ENCODE measurements at regions not wholly inside any gene's neighbourhood (a gene's known extent, or its start where the extent isn't known, plus 50 kb on each side); places are given as distances from the start of the nearest gene placed in this dataset.
"Not testable (repeated sequence)": the region's sequence is repeated elsewhere in the genome, so short reads cannot be mapped to it uniquely, and the experiment has no call there.

DNA sequence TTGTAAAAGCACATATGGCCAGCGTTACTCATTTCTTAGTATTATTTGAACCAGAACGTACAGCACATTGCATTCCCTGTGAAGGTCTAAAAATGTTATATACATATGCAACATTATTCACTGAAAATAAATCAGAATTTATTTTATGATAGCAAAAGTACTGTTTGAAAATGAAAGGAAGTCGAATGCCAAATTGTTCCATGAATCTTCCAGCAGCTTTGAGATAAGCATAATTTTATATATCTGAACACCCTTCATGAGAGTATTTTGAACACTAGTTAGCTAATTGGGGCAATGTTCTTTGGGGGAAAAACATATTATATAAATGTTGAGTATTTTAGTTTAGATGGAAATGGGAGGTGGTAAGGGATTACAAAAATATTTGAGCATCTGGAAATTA, 300.7 kb upstream of the SYT1 start:
- no peaks in the 10 kb centered on the region for H3K9me3 ChIP-seq (ENCODE audit: control insufficient read depth, low read length)
- no peak overlapping the region for H3K27ac ChIP-seq (ENCODE audit: insufficient read depth, low read depth, low read length, poor library complexity, severe bottlenecking)
- 83 to 92% methylated on average over 2 of the region's 3 CpGs for WGBS, 2 experiments
- H3K27me3 ChIP-seq (ENCODE audit: control insufficient read depth, insufficient read depth, low read length, poor library complexity, severe bottlenecking), result no peaks in the 10 kb centered on the region
- no peaks in the 10 kb centered on the region for H3K36me3 ChIP-seq (ENCODE audit: control insufficient read depth, insufficient read depth, low read length)
- H3K4me1 ChIP-seq (ENCODE audit: control insufficient read depth, insufficient read depth, low read length), result no peaks in the 10 kb centered on the region
- no peak overlapping the region for H3K4me3 ChIP-seq (ENCODE audit: insufficient read depth, low read depth, low read length)

DNA sequence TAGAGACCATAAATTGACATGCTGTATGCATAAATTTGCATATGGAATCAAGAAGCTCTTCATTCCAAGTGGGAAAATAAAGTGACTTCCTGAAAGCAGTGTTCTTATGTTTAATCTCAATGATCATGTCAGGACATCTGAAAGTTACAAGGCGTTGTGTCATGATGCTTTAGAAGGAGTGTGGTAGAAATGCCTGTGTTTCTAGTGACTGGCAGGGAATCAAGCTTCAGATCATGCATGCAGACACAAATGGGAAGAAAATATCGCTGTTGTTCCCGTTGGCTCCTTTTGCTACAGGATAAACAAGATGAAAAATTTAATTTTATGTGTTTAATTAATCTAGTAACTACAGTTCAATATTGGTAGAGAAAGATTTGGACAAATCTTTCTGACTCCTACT, 298.1 kb upstream of the SYT1 start:
- no peak overlapping the region for H3K4me3 ChIP-seq (ENCODE audit: insufficient read depth, low read depth, low read length)
- no peaks in the 10 kb centered on the region for H3K36me3 ChIP-seq (ENCODE audit: control insufficient read depth, insufficient read depth, low read length)
- no peak overlapping the region for H3K27ac ChIP-seq (ENCODE audit: insufficient read depth, low read depth, low read length, poor library complexity, severe bottlenecking)
- 81 to 99% methylated on average over 2 to 3 of the region's 3 CpGs for WGBS, 2 experiments
- no peaks in the 10 kb centered on the region for H3K4me1 ChIP-seq (ENCODE audit: control insufficient read depth, insufficient read depth, low read length)
- no peaks in the 10 kb centered on the region for H3K27me3 ChIP-seq (ENCODE audit: control insufficient read depth, insufficient read depth, low read length, poor library complexity, severe bottlenecking)
- H3K9me3 ChIP-seq (ENCODE audit: control insufficient read depth, low read length), result no peaks in the 10 kb centered on the region

DNA sequence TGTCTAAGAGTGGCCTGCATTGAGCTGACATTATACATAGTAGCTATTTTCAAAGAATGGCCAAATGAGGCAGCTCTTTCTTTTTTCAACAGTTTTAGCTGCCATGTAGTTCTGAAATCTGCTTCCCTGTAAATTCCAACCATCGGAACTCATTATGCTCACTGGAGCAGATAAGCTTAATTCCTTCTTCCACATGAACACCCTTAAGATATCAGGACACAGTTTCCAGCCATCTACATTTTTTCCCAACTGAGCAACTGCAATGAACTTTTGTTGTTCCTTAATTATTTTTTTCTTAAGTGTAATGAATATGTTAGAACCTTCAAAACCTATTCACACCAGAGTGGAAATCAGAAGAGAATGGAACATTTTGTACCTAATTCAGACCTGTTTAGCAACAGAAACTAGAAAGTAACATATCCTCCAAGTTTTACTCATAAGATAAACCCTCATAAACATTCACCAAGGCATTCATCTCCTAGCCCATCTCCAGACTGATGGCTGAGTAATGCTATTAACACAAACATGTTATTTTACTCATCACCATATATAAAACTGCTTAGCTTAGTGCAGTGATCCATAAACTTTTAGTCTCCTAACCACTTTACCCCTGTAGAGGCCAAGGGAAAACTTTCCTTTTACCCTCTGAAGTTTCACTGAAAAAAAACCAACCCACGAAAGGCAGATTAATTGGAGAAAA, 296.1 kb upstream of the SYT1 start:
- Histone ChIP-seq H3K27me3 (ENCODE audit: control insufficient read depth, insufficient read depth, low read length, poor library complexity, severe bottlenecking) (no peaks in the 10 kb centered on the region), H3K4me3 (ENCODE audit: insufficient read depth, low read depth, low read length) (no peak overlapping the region), H3K9me3 (ENCODE audit: control insufficient read depth, low read length) (no peaks in the 10 kb centered on the region), H3K4me1 (ENCODE audit: control insufficient read depth, insufficient read depth, low read length) (no peaks in the 10 kb centered on the region), H3K27ac (ENCODE audit: insufficient read depth, low read depth, low read length, poor library complexity, severe bottlenecking) (no peak overlapping the region), H3K36me3 (ENCODE audit: control insufficient read depth, insufficient read depth, low read length) (no peaks in the 10 kb centered on the region)
- WGBS, 2 experiments, result 80 to 96% methylated on average over 2 of the region's 2 CpGs

DNA sequence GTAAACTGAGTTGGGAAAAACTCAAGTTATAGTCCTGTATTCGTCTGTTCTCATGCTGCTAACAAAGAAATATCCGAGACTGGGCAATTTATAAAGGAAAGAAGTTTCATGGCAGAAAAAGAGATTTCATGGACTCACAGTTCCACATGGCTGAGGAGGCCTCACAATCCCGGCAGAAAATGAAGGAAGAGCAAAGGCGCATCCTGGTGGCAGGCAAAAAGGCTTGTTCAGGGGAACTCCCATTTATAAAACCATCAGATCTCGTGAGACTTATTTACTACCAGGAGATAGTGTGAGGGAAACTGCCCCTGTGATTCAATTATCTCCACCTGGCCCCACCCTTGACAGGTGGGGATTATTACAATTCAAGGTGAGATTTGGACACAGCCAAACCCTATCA, 292.6 kb upstream of the SYT1 start:
- no peaks in the 10 kb centered on the region for H3K9me3 ChIP-seq (ENCODE audit: control insufficient read depth, low read length)
- no peaks in the 10 kb centered on the region for H3K4me1 ChIP-seq (ENCODE audit: control insufficient read depth, insufficient read depth, low read length)
- H3K27ac ChIP-seq (ENCODE audit: insufficient read depth, low read depth, low read length, poor library complexity, severe bottlenecking), result no peak overlapping the region
- H3K4me3 ChIP-seq (ENCODE audit: insufficient read depth, low read depth, low read length), result no peak overlapping the region
- H3K27me3 ChIP-seq (ENCODE audit: control insufficient read depth, insufficient read depth, low read length, poor library complexity, severe bottlenecking), result no peaks in the 10 kb centered on the region
- WGBS, 2 experiments, result 81 to 83% methylated on average over 5 of the region's 5 CpGs
- no peaks in the 10 kb centered on the region for H3K36me3 ChIP-seq (ENCODE audit: control insufficient read depth, insufficient read depth, low read length)

DNA sequence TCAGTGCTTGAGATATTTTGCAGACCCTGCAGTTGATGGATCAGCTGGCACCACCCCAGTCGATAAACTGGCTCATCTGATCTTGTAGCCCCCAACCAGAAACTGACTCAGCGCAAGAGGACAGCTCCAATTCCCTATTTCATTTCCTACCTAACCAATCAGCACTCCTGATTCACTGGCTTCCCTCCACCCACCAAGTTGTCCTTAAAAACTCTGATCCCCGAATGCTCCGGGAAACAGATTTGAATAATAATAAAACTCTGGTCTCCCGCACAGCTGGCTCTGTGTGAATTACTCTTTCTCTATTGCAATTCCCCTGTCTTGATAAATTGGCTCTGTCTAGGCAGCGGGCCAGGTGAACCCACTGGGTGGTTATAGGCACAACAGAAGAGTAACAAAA, 289.4 kb upstream of the SYT1 start:
- H3K4me1 ChIP-seq (ENCODE audit: control insufficient read depth, insufficient read depth, low read length), result not testable (repeated sequence)
- 72 to 82% methylated on average over 5 to 6 of the region's 6 CpGs for WGBS, 2 experiments

DNA sequence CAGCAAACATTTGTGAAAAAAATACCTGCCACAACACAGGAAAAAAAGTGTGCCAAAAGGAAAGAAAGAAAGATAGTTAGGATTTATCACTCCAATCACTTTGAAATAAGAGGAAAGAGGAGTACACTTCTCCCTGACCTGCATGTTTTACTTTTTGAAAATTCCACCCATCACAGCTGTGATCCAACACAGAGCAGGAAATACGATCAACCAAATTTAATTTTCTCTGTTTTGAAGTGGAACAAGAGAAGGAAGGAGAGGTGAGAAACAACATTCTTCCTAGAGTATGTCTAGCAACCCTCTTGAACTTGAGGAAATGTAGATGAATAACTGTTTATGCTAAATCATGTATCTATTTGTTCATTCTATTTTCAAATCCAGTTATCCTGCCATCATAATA, 284.7 kb upstream of the SYT1 start:
- no peak overlapping the region for H3K4me3 ChIP-seq (ENCODE audit: insufficient read depth, low read depth, low read length)
- H3K4me1 ChIP-seq (ENCODE audit: control insufficient read depth, insufficient read depth, low read length), result no peaks in the 10 kb centered on the region
- no peaks in the 10 kb centered on the region for H3K9me3 ChIP-seq (ENCODE audit: control insufficient read depth, low read length)
- no peak overlapping the region for H3K27ac ChIP-seq (ENCODE audit: insufficient read depth, low read depth, low read length, poor library complexity, severe bottlenecking)
- H3K36me3 ChIP-seq (ENCODE audit: control insufficient read depth, insufficient read depth, low read length), result no peaks in the 10 kb centered on the region
- WGBS, 2 experiments, result 100% methylated on average over 1 of the region's 1 CpG
- H3K27me3 ChIP-seq (ENCODE audit: control insufficient read depth, insufficient read depth, low read length, poor library complexity, severe bottlenecking), result no peaks in the 10 kb centered on the region

More for the DNA sequence above, 289.4 kb upstream of the SYT1 start:
- H3K9me3 ChIP-seq (ENCODE audit: control insufficient read depth, low read length); H3K36me3 ChIP-seq (ENCODE audit: control insufficient read depth, insufficient read depth, low read length); H3K27me3 ChIP-seq (ENCODE audit: control insufficient read depth, insufficient read depth, low read length, poor library complexity, severe bottlenecking); H3K27ac ChIP-seq (ENCODE audit: insufficient read depth, low read depth, low read length, poor library complexity, severe bottlenecking); H3K4me3 ChIP-seq (ENCODE audit: insufficient read depth, low read depth, low read length): not testable (repeated sequence)

DNA sequence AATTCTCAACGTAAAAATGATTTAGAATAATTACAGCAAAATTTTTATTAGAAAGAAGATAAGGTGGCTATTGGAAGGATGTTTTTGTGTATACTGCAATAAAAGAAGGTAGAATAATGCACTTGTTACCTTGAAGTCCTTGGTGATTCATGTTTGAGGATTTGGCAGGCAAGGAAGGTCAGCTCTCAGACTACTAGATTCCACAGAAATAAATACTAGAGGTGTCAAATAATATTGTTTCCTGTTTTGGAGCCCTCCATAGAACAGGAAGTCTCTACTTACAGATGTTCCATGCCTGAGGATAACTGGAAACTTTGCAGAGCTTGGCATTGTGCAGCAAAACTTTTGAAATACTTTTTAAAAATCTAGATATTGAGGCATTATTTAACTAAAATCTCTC, 284.3 kb upstream of the SYT1 start:
- Histone ChIP-seq H3K36me3 (ENCODE audit: control insufficient read depth, insufficient read depth, low read length) (no peaks in the 10 kb centered on the region), H3K27me3 (ENCODE audit: control insufficient read depth, insufficient read depth, low read length, poor library complexity, severe bottlenecking) (no peaks in the 10 kb centered on the region), H3K4me1 (ENCODE audit: control insufficient read depth, insufficient read depth, low read length) (no peaks in the 10 kb centered on the region), H3K27ac (ENCODE audit: insufficient read depth, low read depth, low read length, poor library complexity, severe bottlenecking) (no peak overlapping the region), H3K9me3 (ENCODE audit: control insufficient read depth, low read length) (no peaks in the 10 kb centered on the region), H3K4me3 (ENCODE audit: insufficient read depth, low read depth, low read length) (no peak overlapping the region)
- 100% methylated on average over 1 of the region's 1 CpG; no CpG with 5 or more reads in 1 of the 2 experiments for WGBS, 2 experiments

DNA sequence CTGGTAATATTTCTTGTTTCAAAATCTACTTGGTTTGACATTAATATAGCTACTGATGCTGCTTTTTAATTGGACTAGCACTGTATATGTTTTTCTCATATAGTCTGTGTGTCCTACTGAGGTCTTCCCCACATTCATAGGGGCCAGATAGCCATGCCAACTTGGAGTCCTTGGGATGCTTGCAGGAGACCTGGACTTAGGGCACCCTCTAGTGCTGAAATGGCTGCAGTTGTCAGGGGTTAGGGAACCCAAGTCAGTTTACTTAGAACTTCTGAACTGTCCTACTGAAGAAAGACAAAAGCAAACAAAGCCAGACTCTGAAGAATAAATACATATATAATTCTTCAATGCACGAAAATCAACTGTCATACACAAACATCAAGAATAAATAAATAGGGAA, 279.9 kb upstream of the SYT1 start:
- 33% methylated on average over 1 of the region's 1 CpG; no CpG with 5 or more reads in 1 of the 2 experiments for WGBS, 2 experiments
- Histone ChIP-seq H3K27ac (ENCODE audit: insufficient read depth, low read depth, low read length, poor library complexity, severe bottlenecking) (no peak overlapping the region), H3K36me3 (ENCODE audit: control insufficient read depth, insufficient read depth, low read length) (no peaks in the 10 kb centered on the region), H3K4me3 (ENCODE audit: insufficient read depth, low read depth, low read length) (no peak overlapping the region), H3K9me3 (ENCODE audit: control insufficient read depth, low read length) (no peaks in the 10 kb centered on the region), H3K4me1 (ENCODE audit: control insufficient read depth, insufficient read depth, low read length) (no peaks in the 10 kb centered on the region), H3K27me3 (ENCODE audit: control insufficient read depth, insufficient read depth, low read length, poor library complexity, severe bottlenecking) (no peaks in the 10 kb centered on the region)

DNA sequence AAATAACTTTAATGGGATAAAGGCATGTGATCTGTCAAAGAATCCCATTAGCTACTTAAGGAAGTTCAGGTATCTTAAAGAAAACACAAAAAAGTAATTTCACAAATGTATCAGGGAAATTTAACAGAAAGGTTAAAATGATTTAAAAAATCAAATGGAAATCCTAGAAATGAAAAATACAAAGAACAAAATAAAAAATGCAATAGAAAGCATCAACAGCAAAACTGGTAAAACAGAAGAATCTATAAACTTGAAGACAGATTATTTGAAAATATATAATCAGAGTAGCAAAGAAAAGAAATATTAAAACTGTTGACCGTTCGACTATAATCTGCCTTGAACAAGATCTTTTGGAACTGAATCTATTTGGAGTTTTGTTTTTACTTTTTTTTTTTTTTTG, 279.4 kb upstream of the SYT1 start:
- Histone ChIP-seq H3K4me3 (ENCODE audit: insufficient read depth, low read depth, low read length) (no peak overlapping the region), H3K4me1 (ENCODE audit: control insufficient read depth, insufficient read depth, low read length) (no peaks in the 10 kb centered on the region), H3K27ac (ENCODE audit: insufficient read depth, low read depth, low read length, poor library complexity, severe bottlenecking) (no peak overlapping the region), H3K27me3 (ENCODE audit: control insufficient read depth, insufficient read depth, low read length, poor library complexity, severe bottlenecking) (no peaks in the 10 kb centered on the region), H3K9me3 (ENCODE audit: control insufficient read depth, low read length) (no peaks in the 10 kb centered on the region), H3K36me3 (ENCODE audit: control insufficient read depth, insufficient read depth, low read length) (no peaks in the 10 kb centered on the region)
- 84 to 100% methylated on average over 2 of the region's 2 CpGs for WGBS, 2 experiments

DNA sequence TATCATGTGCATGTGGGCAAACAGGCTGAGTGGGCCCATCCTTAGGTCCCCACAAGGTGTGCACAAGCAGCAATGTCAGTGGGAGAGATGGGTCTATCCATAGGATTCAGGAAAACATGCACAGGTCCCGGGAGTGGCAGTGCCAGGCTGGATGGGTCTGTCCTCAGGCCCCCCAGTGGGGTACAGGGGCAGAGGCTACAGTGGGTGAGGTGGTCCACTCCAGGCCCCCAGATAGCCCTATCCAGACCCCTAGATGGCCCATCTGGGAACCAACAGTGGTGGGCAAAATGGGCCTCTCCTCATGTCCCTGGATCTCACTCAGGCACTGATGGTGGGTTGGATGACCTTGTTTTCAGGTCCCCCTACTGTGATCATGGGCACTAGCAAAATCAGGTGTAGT, 277.8 kb upstream of the SYT1 start:
- Histone ChIP-seq H3K27ac (ENCODE audit: insufficient read depth, low read depth, low read length, poor library complexity, severe bottlenecking) (no peak overlapping the region), H3K4me3 (ENCODE audit: insufficient read depth, low read depth, low read length) (no peak overlapping the region), H3K27me3 (ENCODE audit: control insufficient read depth, insufficient read depth, low read length, poor library complexity, severe bottlenecking) (no peaks in the 10 kb centered on the region), H3K4me1 (ENCODE audit: control insufficient read depth, insufficient read depth, low read length) (no peaks in the 10 kb centered on the region), H3K36me3 (ENCODE audit: control insufficient read depth, insufficient read depth, low read length) (no peaks in the 10 kb centered on the region), H3K9me3 (ENCODE audit: control insufficient read depth, low read length) (no peaks in the 10 kb centered on the region)
- 92 to 93% methylated on average over 1 of the region's 1 CpG for WGBS, 2 experiments

DNA sequence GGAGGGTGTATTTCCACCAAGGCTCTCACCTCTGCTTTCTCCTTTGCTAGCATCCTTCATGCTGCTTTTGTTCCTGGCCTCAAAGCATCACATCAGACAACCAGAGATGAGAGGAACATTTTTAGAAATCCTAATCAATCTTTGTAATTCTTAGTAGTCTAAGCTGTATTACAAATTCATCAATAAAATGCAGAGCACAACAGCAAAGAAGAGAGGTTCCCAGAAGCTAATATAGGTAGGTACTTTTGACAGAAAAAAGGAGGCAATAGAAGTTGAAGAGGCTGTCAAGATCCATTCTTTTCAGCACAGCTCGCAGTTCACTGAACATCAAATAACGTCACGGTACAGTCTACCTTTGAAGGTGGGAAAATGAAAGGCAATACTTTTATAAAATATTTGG, 265.2 kb upstream of the SYT1 start:
- H3K9me3 ChIP-seq (ENCODE audit: control insufficient read depth, low read length), result peaks cover 4% of the 10 kb centered on the region
- no peak overlapping the region for H3K4me3 ChIP-seq (ENCODE audit: insufficient read depth, low read depth, low read length)
- no peaks in the 10 kb centered on the region for H3K27me3 ChIP-seq (ENCODE audit: control insufficient read depth, insufficient read depth, low read length, poor library complexity, severe bottlenecking)
- no peak overlapping the region for H3K27ac ChIP-seq (ENCODE audit: insufficient read depth, low read depth, low read length, poor library complexity, severe bottlenecking)
- H3K4me1 ChIP-seq (ENCODE audit: control insufficient read depth, insufficient read depth, low read length), result no peaks in the 10 kb centered on the region
- 0 to 62% methylated on average over 1 to 3 of the region's 3 CpGs for WGBS, 2 experiments
- no peaks in the 10 kb centered on the region for H3K36me3 ChIP-seq (ENCODE audit: control insufficient read depth, insufficient read depth, low read length)
